Spleen (tissue), 11 donors: ENCODE measurements at regions not wholly inside any gene's neighbourhood (a gene's known extent, or its start where the extent isn't known, plus 50 kb on each side); places are given as distances from the start of the nearest gene placed in this dataset.

Experiments used
- DNase-seq: peaks from one replicate; pipeline ENCODE4 v3.0.0-alpha.2; 2020
- H3K27ac ChIP-seq, 8 donors: fragments of 200-600 bp; sonication (generic) in 7 of 8; 1 replicate in 4 of 8; 2 replicates in 4 of 8; pipeline versions ENCODE4 v1.5.0 to v1.8.0; 2016 to 2021; ENCODE audit warnings: inconsistent platforms in 4 of 8, mild to moderate bottlenecking in 4 of 8, moderate library complexity in 1 of 8
- H3K27me3 ChIP-seq, 7 donors: fragments of 200-600 bp; sonication (generic) in 6 of 7; replicated peaks in 1 of 7; 1 replicate in 4 of 7; 2 replicates in 3 of 7; pipeline versions ENCODE4 v1.5.0 to v1.8.0; 2016 to 2021; ENCODE audit warnings: inconsistent platforms in 3 of 7, mild to moderate bottlenecking in 1 of 7
- H3K36me3 ChIP-seq, 6 donors: fragments of 200-600 bp; sonication (generic) in 5 of 6; 1 replicate in 4 of 6; 2 replicates in 2 of 6; pipeline versions ENCODE4 v1.5.0 to v1.8.0; 2016 to 2021; ENCODE audit warnings: inconsistent platforms in 2 of 6
- H3K4me1 ChIP-seq, 6 donors: fragments of 200-600 bp; sonication (generic) in 5 of 6; 1 replicate in 3 of 6; 2 replicates in 3 of 6; pipeline versions ENCODE4 v1.5.0 to v1.8.0; 2016 to 2021; ENCODE audit warnings: inconsistent platforms in 3 of 6
- H3K4me3 ChIP-seq, 8 donors: fragments of 200-600 bp; sonication (generic) in 7 of 8; 1 replicate in 4 of 8; 2 replicates in 4 of 8; pipeline versions ENCODE4 v1.5.0 to v1.8.0; 2016 to 2021; ENCODE audit warnings: inconsistent platforms in 4 of 8, mild to moderate bottlenecking in 4 of 8, moderate library complexity in 2 of 8
- H3K9me3 ChIP-seq, 8 donors: fragments of 200-600 bp; sonication (generic) in 7 of 8; 1 replicate in 4 of 8; 2 replicates in 4 of 8; pipeline versions ENCODE4 v1.5.0 to v1.8.0; 2016 to 2021; ENCODE audit warnings: inconsistent platforms in 4 of 8
- POLR2A ChIP-seq, 3 donors: fragments of 450-650 bp; IDR thresholded peaks; one replicate each; pipeline ENCODE4 v1.5.1; 2017; ENCODE audit warnings: antibody characterized with exemption in 3 of 3, mild to moderate bottlenecking in 1 of 3
- POLR2AphosphoS5 ChIP-seq, 3 donors: sonication (generic); formaldehyde crosslinking; IDR thresholded peaks; one replicate each; pipeline ENCODE4 v1.5.1; 2017; ENCODE audit warnings: antibody characterized with exemption in 3 of 3
- WGBS, 5 donors: extraction: QIAGEN DNeasy Blood & Tissue Kit in 3 of 5; methylation state at CpG; one replicate each; pipeline versions ENCODE4 v1.1.5 to v1.1.7; 2013 to 2018; 5-methylcytosine and 5-hydroxymethylcytosine counted together
- intact Hi-C: fragments of 100-400 bp; cut with DNase I; formaldehyde crosslinking; loops from one replicate; pipeline ENCODE4 v1.15.0; 2023; ENCODE audit warnings: low total_unique reads
- TF ChIP-seq, protein P1 (sequence below), 11 experiments: fragments of 200-600 bp in 7 of 11; fragments of 450-650 bp in 4 of 11; sonication (generic) in 4 of 11; IDR thresholded peaks in 8 of 11; conservative IDR thresholded peaks in 3 of 11; 1 replicate in 7 of 11; 2 replicates in 4 of 11; pipeline versions ENCODE4 v1.4.0 to v1.8.0; 2016 to 2021; ENCODE audit warnings: antibody characterized with exemption in 11 of 11, inconsistent platforms in 4 of 11, mild to moderate bottlenecking in 1 of 11
- donor health status: healthy with polysubstance abuse.
- donor health status: DM: no; HTN: no; CAD: no; lungs with moderate emphysema.
- donor health status: DM: no; HTN: no; CAD: no.
- donor health status: Bipolar disorder and iron deficiency.
- donor health status: healthy.
- donor health status: DM: no; HTN: no; CAD: no.
- donor health status: DM: yes; HTN: yes; CAD: no.

- intact Hi-C loops = no loop called here
- Histone ChIP-seq H3K27ac (no peak overlapping the region), H3K36me3 (peaks cover 0 to 96% (median 44%) of the 10 kb centered on the region in 6 donors), H3K27me3 (no peaks in the 10 kb centered on the region), H3K9me3 (no peaks in the 10 kb centered on the region), H3K4me3 (no peak overlapping the region), H3K4me1 (peaks cover 0 to 11% (median 0%) of the 10 kb centered on the region in 6 donors)
- TF ChIP-seq, protein P1, sequence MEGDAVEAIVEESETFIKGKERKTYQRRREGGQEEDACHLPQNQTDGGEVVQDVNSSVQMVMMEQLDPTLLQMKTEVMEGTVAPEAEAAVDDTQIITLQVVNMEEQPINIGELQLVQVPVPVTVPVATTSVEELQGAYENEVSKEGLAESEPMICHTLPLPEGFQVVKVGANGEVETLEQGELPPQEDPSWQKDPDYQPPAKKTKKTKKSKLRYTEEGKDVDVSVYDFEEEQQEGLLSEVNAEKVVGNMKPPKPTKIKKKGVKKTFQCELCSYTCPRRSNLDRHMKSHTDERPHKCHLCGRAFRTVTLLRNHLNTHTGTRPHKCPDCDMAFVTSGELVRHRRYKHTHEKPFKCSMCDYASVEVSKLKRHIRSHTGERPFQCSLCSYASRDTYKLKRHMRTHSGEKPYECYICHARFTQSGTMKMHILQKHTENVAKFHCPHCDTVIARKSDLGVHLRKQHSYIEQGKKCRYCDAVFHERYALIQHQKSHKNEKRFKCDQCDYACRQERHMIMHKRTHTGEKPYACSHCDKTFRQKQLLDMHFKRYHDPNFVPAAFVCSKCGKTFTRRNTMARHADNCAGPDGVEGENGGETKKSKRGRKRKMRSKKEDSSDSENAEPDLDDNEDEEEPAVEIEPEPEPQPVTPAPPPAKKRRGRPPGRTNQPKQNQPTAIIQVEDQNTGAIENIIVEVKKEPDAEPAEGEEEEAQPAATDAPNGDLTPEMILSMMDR (IDR thresholded peaks at IDR 0.05 in 8 of 11, conservative IDR thresholded peaks at IDR 0.05 in 3 of 11) = no peak
- TF ChIP-seq POLR2AphosphoS5 (IDR thresholded peaks at IDR 0.05) (no peak), POLR2A (IDR thresholded peaks at IDR 0.05) (no peak)
- no peak for DNase-seq
Measured at GRCh38 chr6:144477856-144478255, 192.7 kb downstream of the UTRN start.

- no peak overlapping the region for H3K4me3 ChIP-seq
- 87 to 95% (median 94%) methylated on average over 5 of the region's 5 CpGs for WGBS, 5 donors
- H3K9me3 ChIP-seq = no peaks in the 10 kb centered on the region
- peaks cover 0 to 96% (median 41%) of the 10 kb centered on the region in 6 donors for H3K36me3 ChIP-seq
- TF ChIP-seq POLR2AphosphoS5 (IDR thresholded peaks at IDR 0.05) = no peak
- TF ChIP-seq, protein P1 (IDR thresholded peaks at IDR 0.05 in 8 of 11, conservative IDR thresholded peaks at IDR 0.05 in 3 of 11) = no peak
- TF ChIP-seq POLR2A (IDR thresholded peaks at IDR 0.05) = no peak
- H3K4me1 ChIP-seq = peaks cover 0 to 11% (median 0%) of the 10 kb centered on the region in 6 donors
- H3K27ac ChIP-seq = no peak overlapping the region
- no peak for DNase-seq
- H3K27me3 ChIP-seq = no peaks in the 10 kb centered on the region
- intact Hi-C loops = no loop called here
Measured at GRCh38 chr6:144478483-144478882, 193.3 kb downstream of the UTRN start.

- TF ChIP-seq, protein P1 (IDR thresholded peaks at IDR 0.05 in 8 of 11, conservative IDR thresholded peaks at IDR 0.05 in 3 of 11) = no peak
- no peak for TF ChIP-seq POLR2AphosphoS5 (IDR thresholded peaks at IDR 0.05)
- no peak for TF ChIP-seq POLR2A (IDR thresholded peaks at IDR 0.05)
- no peak overlapping the region for H3K27ac ChIP-seq
- no peak for DNase-seq
- H3K9me3 ChIP-seq = no peaks in the 10 kb centered on the region
- peaks cover 0 to 11% (median 0%) of the 10 kb centered on the region in 6 donors for H3K4me1 ChIP-seq
- peaks cover 0 to 96% (median 37%) of the 10 kb centered on the region in 6 donors for H3K36me3 ChIP-seq
- 88 to 100% (median 93%) methylated on average over 1 of the region's 1 CpG for WGBS, 5 donors
- no peaks in the 10 kb centered on the region for H3K27me3 ChIP-seq
- intact Hi-C loops = loop anchor here (5.0 to 10.0 kb wide), 2 partner anchors 195 to 373 kb away; partner anchors contain the start of gene UTRN
- no peak overlapping the region for H3K4me3 ChIP-seq
Measured at GRCh38 chr6:144479991-144480390, 194.9 kb downstream of the UTRN start.

- peaks cover 0 to 9% (median 0%) of the 10 kb centered on the region in 6 donors for H3K4me1 ChIP-seq
- DNase-seq = no peak
- whole genome bisulfite sequencing, 5 donors = 71 to 89% (median 82%) methylated on average over 5 of the region's 5 CpGs
- intact Hi-C loops = loop anchor here (5.0 to 10.0 kb wide), 2 partner anchors 196 to 373 kb away; partner anchors contain the start of gene UTRN
- no peak overlapping the region for H3K4me3 ChIP-seq
- TF ChIP-seq POLR2A (IDR thresholded peaks at IDR 0.05) = no peak
- H3K36me3 ChIP-seq = peaks cover 0 to 96% (median 37%) of the 10 kb centered on the region in 6 donors
- no peaks in the 10 kb centered on the region for H3K9me3 ChIP-seq
- H3K27ac ChIP-seq = no peak overlapping the region
- no peaks in the 10 kb centered on the region for H3K27me3 ChIP-seq
Measured at GRCh38 chr6:144480473-144480872, 195.3 kb downstream of the UTRN start.
